WTC11 (cell line): ENCODE measurements at regions not wholly inside any gene's neighbourhood (a gene's known extent, or its start where the extent isn't known, plus 50 kb on each side); places are given as distances from the start of the nearest gene placed in this dataset.

Experiments used
- ATAC-seq: fragments of 200-7000 bp; cut with Tn5 transposase; 2 replicates; pipeline ENCODE4 v1.10.0; 2021; ENCODE audit warnings: mild to moderate bottlenecking, moderate library complexity
- CTCF ChIA-PET: fragments of 300-600 bp; sonication (Branson Sonifier 250); formaldehyde crosslinking; loops from one replicate; lab custom pipeline; 2021; ENCODE audit warnings: antibody characterized with exemption; lab: Charles Lee
- POLR2A ChIA-PET: fragments of 350-600 bp; sonication (Branson Sonifier 250); formaldehyde crosslinking; loops from one replicate; lab custom pipeline; 2021; ENCODE audit warnings: antibody characterized with exemption; lab: Charles Lee
- DNase-seq: peaks from one replicate; pipeline ENCODE4 v3.0.0; 2021; ENCODE audit warnings: low spot score
- H3K27ac Mint-ChIP-seq: 2 replicates; pipeline ENCODE4 v1.8.0; 2021; ENCODE audit warnings: mixed read lengths
- H3K27me3 Mint-ChIP-seq: 2 replicates; pipeline ENCODE4 v1.8.0; 2021; ENCODE audit warnings: low read depth, mild to moderate bottlenecking, moderate library complexity, mixed read lengths
- H3K36me3 Mint-ChIP-seq: 2 replicates; pipeline ENCODE4 v1.8.0; 2021; ENCODE audit warnings: mixed read lengths
- H3K4me1 Mint-ChIP-seq: 2 replicates; pipeline ENCODE4 v1.8.0; 2022; ENCODE audit warnings: mixed read lengths
- H3K4me3 Mint-ChIP-seq: 2 replicates; pipeline ENCODE4 v1.8.0; 2021; ENCODE audit warnings: mild to moderate bottlenecking, moderate library complexity, mixed read lengths
- H3K9me3 Mint-ChIP-seq: 2 replicates; pipeline ENCODE4 v1.8.0; 2021; ENCODE audit warnings: mixed read lengths
- ATF1 ChIP-seq: sonication (generic); formaldehyde crosslinking; IDR thresholded peaks from 2 replicates; pipeline ENCODE4 v1.8.1; 2023; ENCODE audit warnings: mild to moderate bottlenecking, moderate library complexity, missing genetic modification reagents
- ELF4 ChIP-seq: sonication (generic); formaldehyde crosslinking; IDR thresholded peaks from 2 replicates; pipeline ENCODE4 v1.8.1; 2022; ENCODE audit warnings: low read depth, mild to moderate bottlenecking, moderate library complexity, missing genetic modification reagents
- FOXJ3 ChIP-seq: sonication (generic); formaldehyde crosslinking; IDR thresholded peaks from 2 replicates; pipeline ENCODE4 v1.9.0; 2021; ENCODE audit warnings: missing genetic modification reagents, mild to moderate bottlenecking, borderline replicate concordance
- GRHL2 ChIP-seq: fragments of 250-450 bp; sonication (Bioruptor Pico); IDR thresholded peaks from 2 replicates; pipeline ENCODE4 v1.8.0; 2022; ENCODE audit warnings: mild to moderate bottlenecking, moderate library complexity; ENCODE audit not compliant: insufficient replicate concordance, severe bottlenecking
- JAZF1 ChIP-seq: fragments of 250-450 bp; sonication (Bioruptor Pico); IDR thresholded peaks from 2 replicates; pipeline ENCODE4 v1.9.0; 2021; ENCODE audit warnings: moderate library complexity, mild to moderate bottlenecking, inconsistent platforms
- MLX ChIP-seq: sonication (generic); formaldehyde crosslinking; IDR thresholded peaks from 2 replicates; pipeline ENCODE4 v1.8.1; 2023; ENCODE audit warnings: mild to moderate bottlenecking, missing genetic modification reagents, moderate library complexity
- MXD4 ChIP-seq: fragments of 250-450 bp; sonication (Bioruptor Pico); IDR thresholded peaks from 2 replicates; pipeline ENCODE4 v1.8.0; 2021; ENCODE audit warnings: mild to moderate bottlenecking, moderate library complexity, borderline replicate concordance
- NR1H2 ChIP-seq: sonication (generic); formaldehyde crosslinking; IDR thresholded peaks from 2 replicates; pipeline ENCODE4 v1.9.0; 2021; ENCODE audit warnings: mild to moderate bottlenecking, moderate library complexity, missing genetic modification reagents
- RORB ChIP-seq: fragments of 250-450 bp; sonication (Bioruptor Pico); IDR thresholded peaks from 2 replicates; pipeline ENCODE4 v1.9.0; 2021; ENCODE audit warnings: mild to moderate bottlenecking
- SMAD3 ChIP-seq: sonication (generic); formaldehyde crosslinking; IDR thresholded peaks from 2 replicates; pipeline ENCODE4 v1.8.0; 2022; ENCODE audit warnings: missing genetic modification reagents, mild to moderate bottlenecking, borderline replicate concordance
- USF1 ChIP-seq: sonication (generic); formaldehyde crosslinking; IDR thresholded peaks from 2 replicates; pipeline ENCODE4 v1.8.0; 2022; ENCODE audit warnings: mild to moderate bottlenecking, missing genetic modification reagents
- ZNF121 ChIP-seq: sonication (generic); formaldehyde crosslinking; IDR thresholded peaks from 2 replicates; pipeline ENCODE4 v1.8.0; 2023; ENCODE audit warnings: missing genetic modification reagents
- ZNF232 ChIP-seq: sonication (generic); formaldehyde crosslinking; IDR thresholded peaks from 2 replicates; pipeline ENCODE4 v1.8.0; 2022; ENCODE audit warnings: mild to moderate bottlenecking, missing genetic modification reagents
- ZNF317 ChIP-seq: sonication (generic); formaldehyde crosslinking; IDR thresholded peaks from 2 replicates; pipeline ENCODE4 v1.8.1; 2023; ENCODE audit warnings: low read depth, mild to moderate bottlenecking, moderate library complexity, missing genetic modification reagents, borderline replicate concordance
- ZNF396 ChIP-seq: fragments of 250-450 bp; sonication (Bioruptor Pico); IDR thresholded peaks from 2 replicates; pipeline ENCODE4 v1.8.0; 2021; ENCODE audit warnings: mild to moderate bottlenecking, moderate library complexity, borderline replicate concordance
- TF ChIP-seq, protein P1 (sequence below): sonication (generic); formaldehyde crosslinking; IDR thresholded peaks from 2 replicates; pipeline ENCODE4 v1.8.0; 2023; ENCODE audit warnings: missing genetic modification reagents, mild to moderate bottlenecking, borderline replicate concordance
- TF ChIP-seq, protein P2 (sequence below): sonication (generic); formaldehyde crosslinking; IDR thresholded peaks from 2 replicates; pipeline ENCODE4 v1.8.1; 2023; ENCODE audit warnings: mild to moderate bottlenecking, missing genetic modification reagents, moderate library complexity
- TF ChIP-seq, protein P3 (sequence below): fragments of 250-450 bp; sonication (Bioruptor Pico); IDR thresholded peaks from 2 replicates; pipeline ENCODE4 v1.9.0; 2021; ENCODE audit warnings: mild to moderate bottlenecking, borderline replicate concordance

DNA sequence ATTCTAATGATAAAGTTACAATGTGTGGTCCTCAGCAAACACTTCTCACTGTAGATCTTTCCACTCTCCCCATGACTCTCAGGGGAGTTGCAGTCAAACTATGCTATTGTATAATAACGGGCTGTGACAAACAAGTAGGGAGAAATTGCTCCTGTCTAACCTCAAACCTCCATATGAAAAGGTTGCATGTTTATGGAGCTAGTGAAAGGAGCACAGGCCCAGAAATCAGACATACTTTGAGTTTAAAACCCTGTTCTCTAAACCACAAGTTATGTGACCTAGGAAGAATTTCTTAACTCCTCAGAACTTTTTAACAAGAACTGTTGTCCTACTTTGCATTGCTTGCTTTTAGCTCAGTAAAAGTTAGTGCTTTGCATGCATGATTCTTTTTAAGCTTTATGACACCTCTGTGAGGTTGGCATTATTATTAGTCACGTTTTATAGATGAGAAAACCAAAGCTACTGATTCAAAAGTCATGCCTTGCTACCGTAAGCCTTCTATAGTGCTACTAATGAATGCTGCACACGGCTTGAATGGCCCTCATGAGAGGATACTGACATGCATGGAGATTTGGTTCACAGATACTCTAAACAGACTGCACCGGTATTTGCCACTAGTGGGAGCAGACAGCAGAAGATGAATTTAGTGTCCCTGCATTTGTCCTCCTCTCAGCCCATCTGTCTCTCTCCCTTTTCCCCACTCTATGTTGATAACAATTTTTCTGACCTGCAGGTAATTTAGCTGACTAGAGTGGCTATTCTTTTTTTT is 129.5 kb upstream of the PCGF5 start:
- POLR2A ChIA-PET, result interaction anchor here (0.7 kb wide), 1 partner anchor 35 kb away, joined by 3 read pairs; no protein-coding TSS in a partner anchor
- H3K4me3 Mint-ChIP-seq, result no peak overlapping the region
- peaks cover 7% of the 10 kb centered on the region for H3K27me3 Mint-ChIP-seq
- no peak for ATAC-seq
- no peak for DNase-seq
- H3K9me3 Mint-ChIP-seq, result peaks cover 49% of the 10 kb centered on the region
- no peaks in the 10 kb centered on the region for H3K4me1 Mint-ChIP-seq
- H3K36me3 Mint-ChIP-seq, result peaks cover 18% of the 10 kb centered on the region
- CTCF ChIA-PET, result interaction anchor here (1.2 kb wide), 2 partner anchors 44 to 208 kb away, joined by 3 to 5 read pairs; no protein-coding TSS in a partner anchor
- H3K27ac Mint-ChIP-seq, result no peak overlapping the region
- TF ChIP-seq ELF4 (CRISPR knock-in tag) (no peak), RORB (CRISPR knock-in tag) (no peak), NR1H2 (CRISPR knock-in tag) (no peak), MLX (CRISPR knock-in tag) (no peak), MXD4 (CRISPR knock-in tag) (no peak), USF1 (CRISPR knock-in tag) (no peak), ATF1 (CRISPR knock-in tag) (no peak), FOXJ3 (CRISPR knock-in tag) (no peak), ZNF121 (CRISPR knock-in tag) (no peak), SMAD3 (CRISPR knock-in tag) (no peak), ZNF317 (no peak), JAZF1 (CRISPR knock-in tag) (no peak), GRHL2 (CRISPR knock-in tag) (no peak), ZNF396 (CRISPR knock-in tag) (no peak), ZNF232 (CRISPR knock-in tag) (no peak)
- TF ChIP-seq, protein P1, sequence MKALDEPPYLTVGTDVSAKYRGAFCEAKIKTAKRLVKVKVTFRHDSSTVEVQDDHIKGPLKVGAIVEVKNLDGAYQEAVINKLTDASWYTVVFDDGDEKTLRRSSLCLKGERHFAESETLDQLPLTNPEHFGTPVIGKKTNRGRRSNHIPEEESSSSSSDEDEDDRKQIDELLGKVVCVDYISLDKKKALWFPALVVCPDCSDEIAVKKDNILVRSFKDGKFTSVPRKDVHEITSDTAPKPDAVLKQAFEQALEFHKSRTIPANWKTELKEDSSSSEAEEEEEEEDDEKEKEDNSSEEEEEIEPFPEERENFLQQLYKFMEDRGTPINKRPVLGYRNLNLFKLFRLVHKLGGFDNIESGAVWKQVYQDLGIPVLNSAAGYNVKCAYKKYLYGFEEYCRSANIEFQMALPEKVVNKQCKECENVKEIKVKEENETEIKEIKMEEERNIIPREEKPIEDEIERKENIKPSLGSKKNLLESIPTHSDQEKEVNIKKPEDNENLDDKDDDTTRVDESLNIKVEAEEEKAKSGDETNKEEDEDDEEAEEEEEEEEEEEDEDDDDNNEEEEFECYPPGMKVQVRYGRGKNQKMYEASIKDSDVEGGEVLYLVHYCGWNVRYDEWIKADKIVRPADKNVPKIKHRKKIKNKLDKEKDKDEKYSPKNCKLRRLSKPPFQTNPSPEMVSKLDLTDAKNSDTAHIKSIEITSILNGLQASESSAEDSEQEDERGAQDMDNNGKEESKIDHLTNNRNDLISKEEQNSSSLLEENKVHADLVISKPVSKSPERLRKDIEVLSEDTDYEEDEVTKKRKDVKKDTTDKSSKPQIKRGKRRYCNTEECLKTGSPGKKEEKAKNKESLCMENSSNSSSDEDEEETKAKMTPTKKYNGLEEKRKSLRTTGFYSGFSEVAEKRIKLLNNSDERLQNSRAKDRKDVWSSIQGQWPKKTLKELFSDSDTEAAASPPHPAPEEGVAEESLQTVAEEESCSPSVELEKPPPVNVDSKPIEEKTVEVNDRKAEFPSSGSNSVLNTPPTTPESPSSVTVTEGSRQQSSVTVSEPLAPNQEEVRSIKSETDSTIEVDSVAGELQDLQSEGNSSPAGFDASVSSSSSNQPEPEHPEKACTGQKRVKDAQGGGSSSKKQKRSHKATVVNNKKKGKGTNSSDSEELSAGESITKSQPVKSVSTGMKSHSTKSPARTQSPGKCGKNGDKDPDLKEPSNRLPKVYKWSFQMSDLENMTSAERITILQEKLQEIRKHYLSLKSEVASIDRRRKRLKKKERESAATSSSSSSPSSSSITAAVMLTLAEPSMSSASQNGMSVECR (CRISPR knock-in tag), result no peak
- TF ChIP-seq, protein P2, sequence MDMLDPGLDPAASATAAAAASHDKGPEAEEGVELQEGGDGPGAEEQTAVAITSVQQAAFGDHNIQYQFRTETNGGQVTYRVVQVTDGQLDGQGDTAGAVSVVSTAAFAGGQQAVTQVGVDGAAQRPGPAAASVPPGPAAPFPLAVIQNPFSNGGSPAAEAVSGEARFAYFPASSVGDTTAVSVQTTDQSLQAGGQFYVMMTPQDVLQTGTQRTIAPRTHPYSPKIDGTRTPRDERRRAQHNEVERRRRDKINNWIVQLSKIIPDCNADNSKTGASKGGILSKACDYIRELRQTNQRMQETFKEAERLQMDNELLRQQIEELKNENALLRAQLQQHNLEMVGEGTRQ (CRISPR knock-in tag), result no peak
- TF ChIP-seq, protein P3, sequence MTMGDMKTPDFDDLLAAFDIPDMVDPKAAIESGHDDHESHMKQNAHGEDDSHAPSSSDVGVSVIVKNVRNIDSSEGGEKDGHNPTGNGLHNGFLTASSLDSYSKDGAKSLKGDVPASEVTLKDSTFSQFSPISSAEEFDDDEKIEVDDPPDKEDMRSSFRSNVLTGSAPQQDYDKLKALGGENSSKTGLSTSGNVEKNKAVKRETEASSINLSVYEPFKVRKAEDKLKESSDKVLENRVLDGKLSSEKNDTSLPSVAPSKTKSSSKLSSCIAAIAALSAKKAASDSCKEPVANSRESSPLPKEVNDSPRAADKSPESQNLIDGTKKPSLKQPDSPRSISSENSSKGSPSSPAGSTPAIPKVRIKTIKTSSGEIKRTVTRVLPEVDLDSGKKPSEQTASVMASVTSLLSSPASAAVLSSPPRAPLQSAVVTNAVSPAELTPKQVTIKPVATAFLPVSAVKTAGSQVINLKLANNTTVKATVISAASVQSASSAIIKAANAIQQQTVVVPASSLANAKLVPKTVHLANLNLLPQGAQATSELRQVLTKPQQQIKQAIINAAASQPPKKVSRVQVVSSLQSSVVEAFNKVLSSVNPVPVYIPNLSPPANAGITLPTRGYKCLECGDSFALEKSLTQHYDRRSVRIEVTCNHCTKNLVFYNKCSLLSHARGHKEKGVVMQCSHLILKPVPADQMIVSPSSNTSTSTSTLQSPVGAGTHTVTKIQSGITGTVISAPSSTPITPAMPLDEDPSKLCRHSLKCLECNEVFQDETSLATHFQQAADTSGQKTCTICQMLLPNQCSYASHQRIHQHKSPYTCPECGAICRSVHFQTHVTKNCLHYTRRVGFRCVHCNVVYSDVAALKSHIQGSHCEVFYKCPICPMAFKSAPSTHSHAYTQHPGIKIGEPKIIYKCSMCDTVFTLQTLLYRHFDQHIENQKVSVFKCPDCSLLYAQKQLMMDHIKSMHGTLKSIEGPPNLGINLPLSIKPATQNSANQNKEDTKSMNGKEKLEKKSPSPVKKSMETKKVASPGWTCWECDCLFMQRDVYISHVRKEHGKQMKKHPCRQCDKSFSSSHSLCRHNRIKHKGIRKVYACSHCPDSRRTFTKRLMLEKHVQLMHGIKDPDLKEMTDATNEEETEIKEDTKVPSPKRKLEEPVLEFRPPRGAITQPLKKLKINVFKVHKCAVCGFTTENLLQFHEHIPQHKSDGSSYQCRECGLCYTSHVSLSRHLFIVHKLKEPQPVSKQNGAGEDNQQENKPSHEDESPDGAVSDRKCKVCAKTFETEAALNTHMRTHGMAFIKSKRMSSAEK (CRISPR knock-in tag), result no peak
